A673 (cell line): ENCODE measurements at regions not wholly inside any gene's neighbourhood (a gene's known extent, or its start where the extent isn't known, plus 50 kb on each side); places are given as distances from the start of the nearest gene placed in this dataset.

Experiments used
- CTCF ChIP-seq: fragments of 300-800, 200-600 bp; sonication (generic); conservative IDR thresholded peaks from 2 replicates; pipeline ENCODE4 v1.5.1; 2017; ENCODE audit warnings: low read depth, mild to moderate bottlenecking, antibody characterized with exemption, low read length, moderate library complexity, mixed read lengths
- EZH2 ChIP-seq: fragments of 200-600 bp; sonication (generic); IDR thresholded peaks from 2 replicates; pipeline ENCODE4 v1.6.1; 2017; ENCODE audit warnings: borderline replicate concordance, low read depth, mild to moderate bottlenecking, mixed read lengths, antibody characterized with exemption, low read length; ENCODE audit not compliant: poor library complexity, severe bottlenecking

GRCh38 chr2:183723278-183723677 is 599.0 kb downstream of the NUP35 start:
- TF ChIP-seq CTCF (no peak), EZH2 (no peak)
